Upper lobe of left lung (tissue), 4 donors: ENCODE measurements at regions not wholly inside any gene's neighbourhood (a gene's known extent, or its start where the extent isn't known, plus 50 kb on each side); places are given as distances from the start of the nearest gene placed in this dataset.

Source experiments
- CTCF ChIP-seq, 6 experiments: fragments of 450-650 bp in 4 of 6; fragments of 200-600 bp in 2 of 6; sonication (generic) in 2 of 6; IDR thresholded peaks; one replicate each; pipeline ENCODE4 v1.5.1; 2016 to 2019; ENCODE audit warnings: antibody characterized with exemption in 6 of 6
- POLR2A ChIP-seq, 4 donors: fragments of 450-650 bp; IDR thresholded peaks; one replicate each; pipeline ENCODE4 v1.5.1; 2016 to 2017; ENCODE audit warnings: antibody characterized with exemption in 4 of 4, mild to moderate bottlenecking in 2 of 4
- POLR2AphosphoS5 ChIP-seq, 2 donors: sonication (generic); formaldehyde crosslinking; IDR thresholded peaks; one replicate each; pipeline ENCODE4 v1.5.1; 2017; ENCODE audit warnings: antibody characterized with exemption in 2 of 2

- no peak for TF ChIP-seq CTCF (IDR thresholded peaks at IDR 0.05)
- TF ChIP-seq POLR2A (IDR thresholded peaks at IDR 0.05): no peak
- TF ChIP-seq POLR2AphosphoS5 (IDR thresholded peaks at IDR 0.05): peak in 1 of 2 donors; percentile 15
Measured at GRCh38 chr3:55329849-55330248, 157.3 kb downstream of the WNT5A start.
